PFSK-1 (cell line): ENCODE measurements at regions not wholly inside any gene's neighbourhood (a gene's known extent, or its start where the extent isn't known, plus 50 kb on each side); places are given as distances from the start of the nearest gene placed in this dataset.

Source experiments
- SIN3A ChIP-seq: IDR thresholded peaks from 2 replicates; pipeline ENCODE4 v1.6.1; 2012; ENCODE audit warnings: mild to moderate bottlenecking, low read length, moderate library complexity, borderline replicate concordance; ENCODE audit not compliant: insufficient read depth
- TAF1 ChIP-seq: IDR thresholded peaks from 2 replicates; pipeline ENCODE4 v1.6.1; 2012; ENCODE audit warnings: low read length, control low read depth, borderline replicate concordance; ENCODE audit not compliant: insufficient read depth

DNA sequence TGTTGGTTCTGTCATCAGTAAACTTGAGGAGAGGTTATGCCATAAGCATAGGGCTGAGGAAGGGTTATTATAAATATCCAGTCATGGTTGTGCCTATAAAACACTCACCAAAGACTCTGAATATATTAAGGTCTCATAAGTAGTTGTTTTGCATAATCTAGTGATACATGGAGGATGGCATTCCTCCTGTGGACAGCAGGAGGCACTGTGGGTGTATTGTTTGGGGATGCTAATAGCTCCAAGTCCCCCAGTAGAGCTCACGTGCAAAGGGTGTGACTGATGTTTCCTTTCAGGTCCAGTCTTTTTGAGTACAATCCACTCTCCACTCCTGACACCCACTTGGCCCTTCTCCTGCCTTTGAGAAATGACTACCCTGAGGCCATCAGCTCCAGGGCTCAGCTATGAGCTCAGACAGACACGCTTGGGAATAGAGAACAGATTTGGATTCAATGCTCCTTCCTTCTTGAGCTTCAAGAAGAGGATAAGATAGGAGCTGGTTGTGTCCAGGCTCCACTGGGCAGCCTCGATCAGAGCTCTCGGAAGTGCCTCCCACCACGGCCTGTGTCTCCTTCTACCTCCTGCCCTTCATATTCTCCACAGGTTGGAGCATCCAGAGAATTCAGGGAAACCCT is 85.2 kb upstream of the IGLL5 start:
- no peak for TF ChIP-seq SIN3A
- no peak for TF ChIP-seq TAF1
